ENCODE measurements at regions not wholly inside any gene's neighbourhood (a gene's known extent, or its start where the extent isn't known, plus 50 kb on each side); places are given as distances from the start of the nearest gene placed in this dataset.

DNA sequence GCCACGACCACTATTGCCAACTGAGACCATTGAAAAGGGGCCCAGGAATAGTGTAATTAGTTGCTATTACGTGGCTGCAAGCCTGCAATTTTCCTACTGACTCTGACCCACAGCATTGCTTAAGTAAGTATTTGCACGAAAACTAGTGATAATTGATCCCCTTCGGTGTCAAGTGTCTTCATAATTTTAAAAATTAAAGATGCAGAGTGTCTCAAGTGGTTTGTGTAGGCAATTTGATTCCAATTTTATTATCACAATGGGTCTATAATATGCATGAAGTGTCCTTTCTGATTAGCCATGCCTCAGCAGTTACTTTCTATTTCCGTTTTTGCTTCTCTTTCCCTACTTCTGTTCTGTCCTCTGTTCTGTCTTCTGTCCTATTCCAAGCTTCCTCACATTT, 259.2 kb downstream of the C3orf38 start:
- WGBS, 2 experiments (ENCODE audit: extremely low coverage in 1 of 2, insufficient coverage in 1 of 2, insufficient read length in 1 of 2, insufficient replicate concordance in 2 of 2, low coverage in 1 of 2, low lambda C conversion rate in 2 of 2, missing lambda C conversion rate in 1 of 2): 89% methylated on average over 5 of the region's 5 CpGs; no CpG with 5 or more reads in 1 of the 2 experiments
- Histone ChIP-seq H3K56ac (replicated peaks; ENCODE audit: insufficient read length, low read depth, low read length) (no peak overlapping the region), H3K23ac (ENCODE audit: insufficient read length) (no peak overlapping the region), H2BK120ac (replicated peaks; ENCODE audit: low read depth, low read length) (no peak overlapping the region), H4K91ac (replicated peaks; ENCODE audit: insufficient read length, low read length) (no peak overlapping the region), H4K5ac (ENCODE audit: insufficient read length, low read depth, low read length) (no peak overlapping the region), H3K79me2 (ENCODE audit: control insufficient read depth in 1 of 2, insufficient read depth in 2 of 2, low read length in 2 of 2) (no peaks in the 10 kb centered on the region), H3K18ac (ENCODE audit: extremely low read depth, low read length) (no peak overlapping the region), H3K9ac (replicated peaks in 1 of 4; ENCODE audit: extremely low read depth in 1 of 4, low read depth in 3 of 4, low read length in 3 of 4) (no peak overlapping the region), H4K20me1 (replicated peaks in 1 of 2; ENCODE audit: control insufficient read depth in 1 of 2, insufficient read depth in 2 of 2, low read length in 2 of 2) (no peaks in the 10 kb centered on the region), H3K27ac (ENCODE audit: low read depth, low read length) (no peak overlapping the region), H4K8ac (ENCODE audit: extremely low read depth, insufficient read depth, low read length) (no peak overlapping the region), H3K4ac (replicated peaks; ENCODE audit: insufficient read length, low read depth, low read length) (no peak overlapping the region), H2BK5ac (ENCODE audit: low read depth, low read length) (no peak overlapping the region), H3K36me3 (ENCODE audit: control insufficient read depth in 2 of 4, insufficient read depth in 4 of 4, low read length in 3 of 4) (no peaks in the 10 kb centered on the region), H2AFZ (ENCODE audit: low read length) (no peak overlapping the region), H3K4me2 (ENCODE audit: insufficient read depth in 1 of 2, low read depth in 2 of 2, low read length in 2 of 2) (no peak overlapping the region), H3K9me3 (ENCODE audit: insufficient read depth in 2 of 2, low read depth in 1 of 2, low read length in 1 of 2) (no peaks in the 10 kb centered on the region), H3K14ac (ENCODE audit: insufficient read length) (no peak overlapping the region), H3K4me3 (ENCODE audit: extremely low read depth in 1 of 4, insufficient read depth in 2 of 4, low read depth in 3 of 4, low read length in 4 of 4) (no peak overlapping the region), H3K27me3 (replicated peaks in 1 of 4; ENCODE audit: control insufficient read depth in 3 of 4, extremely low read depth in 1 of 4, insufficient read depth in 3 of 4, low read length in 3 of 4) (no peaks in the 10 kb centered on the region), H3K23me2 (ENCODE audit: low read depth, low read length) (no peaks in the 10 kb centered on the region), H2AK5ac (ENCODE audit: low read depth, low read length) (no peak overlapping the region), H2BK20ac (ENCODE audit: low read length) (no peak overlapping the region), H2BK15ac (ENCODE audit: low read length) (no peak overlapping the region), H3K79me1 (ENCODE audit: low read depth, low read length) (no peaks in the 10 kb centered on the region), H3K4me1 (replicated peaks in 1 of 4; ENCODE audit: control insufficient read depth in 3 of 4, insufficient read depth in 4 of 4, low read length in 3 of 4) (no peaks in the 10 kb centered on the region), H2BK12ac (ENCODE audit: low read depth, low read length) (no peak overlapping the region)
- POLR2A ChIA-PET (ENCODE audit: partially characterized antibody): no interaction called here
- CTCF ChIA-PET (ENCODE audit: partially characterized antibody): interaction anchor here (0.7 to 1.3 kb wide), 2 partner anchors 190 to 203 kb away, joined by 3 to 4 read pairs; no protein-coding TSS in a partner anchor
- DNase-seq (ENCODE audit: low read depth in 1 of 2, low spot score in 2 of 2) (no peak), FAIRE-seq (no peak)
- TF ChIP-seq BCL11A (IDR thresholded peaks at IDR 0.05; ENCODE audit: low read depth in 2 of 2, low read length in 2 of 2) (no peak), POU5F1 (IDR thresholded peaks at IDR 0.05; ENCODE audit: low read depth, low read length) (no peak), CEBPB (IDR thresholded peaks at IDR 0.05; ENCODE audit: low read depth, low read length) (no peak), EZH2 (IDR thresholded peaks at IDR 0.05; ENCODE audit: low read depth, low read length, severe bottlenecking) (no peak), ASH2L (IDR thresholded peaks at IDR 0.05; ENCODE audit: low read length) (no peak), NANOG (IDR thresholded peaks at IDR 0.05; ENCODE audit: insufficient read depth, low read depth, low read length, poor library complexity, severe bottlenecking) (no peak), ATF2 (IDR thresholded peaks at IDR 0.05; ENCODE audit: low read length) (no peak), SUZ12 (IDR thresholded peaks at IDR 0.05; ENCODE audit: low read length) (no peak), EP300 (IDR thresholded peaks at IDR 0.05; ENCODE audit: borderline replicate concordance in 1 of 2, low read depth in 2 of 2, low read length in 2 of 2) (no peak)
- TF ChIP-seq, protein P1, sequence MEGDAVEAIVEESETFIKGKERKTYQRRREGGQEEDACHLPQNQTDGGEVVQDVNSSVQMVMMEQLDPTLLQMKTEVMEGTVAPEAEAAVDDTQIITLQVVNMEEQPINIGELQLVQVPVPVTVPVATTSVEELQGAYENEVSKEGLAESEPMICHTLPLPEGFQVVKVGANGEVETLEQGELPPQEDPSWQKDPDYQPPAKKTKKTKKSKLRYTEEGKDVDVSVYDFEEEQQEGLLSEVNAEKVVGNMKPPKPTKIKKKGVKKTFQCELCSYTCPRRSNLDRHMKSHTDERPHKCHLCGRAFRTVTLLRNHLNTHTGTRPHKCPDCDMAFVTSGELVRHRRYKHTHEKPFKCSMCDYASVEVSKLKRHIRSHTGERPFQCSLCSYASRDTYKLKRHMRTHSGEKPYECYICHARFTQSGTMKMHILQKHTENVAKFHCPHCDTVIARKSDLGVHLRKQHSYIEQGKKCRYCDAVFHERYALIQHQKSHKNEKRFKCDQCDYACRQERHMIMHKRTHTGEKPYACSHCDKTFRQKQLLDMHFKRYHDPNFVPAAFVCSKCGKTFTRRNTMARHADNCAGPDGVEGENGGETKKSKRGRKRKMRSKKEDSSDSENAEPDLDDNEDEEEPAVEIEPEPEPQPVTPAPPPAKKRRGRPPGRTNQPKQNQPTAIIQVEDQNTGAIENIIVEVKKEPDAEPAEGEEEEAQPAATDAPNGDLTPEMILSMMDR (IDR thresholded peaks at IDR 0.05; ENCODE audit: control extremely low read depth in 1 of 3, insufficient read depth in 1 of 3, low read depth in 1 of 3, low read length in 3 of 3): no peak

All from H1 (cell line).